ENCODE measurements at regions not wholly inside any gene's neighbourhood (a gene's known extent, or its start where the extent isn't known, plus 50 kb on each side); places are given as distances from the start of the nearest gene placed in this dataset.

DNA sequence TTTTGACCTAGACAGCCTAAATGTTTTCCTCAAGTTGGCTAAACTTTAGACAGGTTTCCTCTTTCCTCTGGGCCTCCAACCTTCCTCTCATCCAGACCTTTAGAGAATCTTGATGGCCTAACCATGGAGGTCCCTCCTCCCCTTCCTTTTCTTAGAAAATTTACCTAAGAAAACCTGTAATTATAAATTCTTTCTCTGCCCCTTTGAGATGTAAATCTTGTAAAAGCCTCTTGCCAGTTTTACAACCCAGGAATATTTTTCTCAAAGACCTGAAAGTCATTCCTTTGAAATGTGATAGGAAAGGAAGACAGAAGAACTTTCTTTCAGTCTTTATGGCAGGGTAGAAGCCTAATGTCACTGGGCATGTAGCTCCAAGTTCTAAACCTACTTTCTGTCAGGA lies 1752.6 kb upstream of the C9orf72 start:
- RAD21 ChIA-PET (ENCODE audit: low non-redundant PET in 1 of 2, low total read pairs in 2 of 2, uncharacterized antibody in 2 of 2, unreplicated experiment in 2 of 2): no interaction called here
- TF ChIP-seq EZH2phosphoT487 (IDR thresholded peaks at IDR 0.05; ENCODE audit: borderline replicate concordance): no peak
- no peak for TF ChIP-seq ELF1 (IDR thresholded peaks at IDR 0.05; ENCODE audit: borderline replicate concordance, low read depth)
- TF ChIP-seq ZNF274 (IDR thresholded peaks at IDR 0.05; ENCODE audit: low read depth, low read length): no peak
- no peak for TF ChIP-seq POLR2A (IDR thresholded peaks at IDR 0.05; ENCODE audit: borderline replicate concordance, extremely low read depth, insufficient read depth, insufficient read length)
- no peak for TF ChIP-seq CTCF (IDR thresholded peaks at IDR 0.05 in 2 of 3, conservative IDR thresholded peaks at IDR 0.05 in 1 of 3; ENCODE audit: borderline replicate concordance in 1 of 3, insufficient read depth in 1 of 3, low read depth in 2 of 3, low read length in 2 of 3)
- TF ChIP-seq SIN3A (IDR thresholded peaks at IDR 0.05; ENCODE audit: low read depth): no peak
- TF ChIP-seq EZH2 (IDR thresholded peaks at IDR 0.05): no peak
- TF ChIP-seq, protein P1, sequence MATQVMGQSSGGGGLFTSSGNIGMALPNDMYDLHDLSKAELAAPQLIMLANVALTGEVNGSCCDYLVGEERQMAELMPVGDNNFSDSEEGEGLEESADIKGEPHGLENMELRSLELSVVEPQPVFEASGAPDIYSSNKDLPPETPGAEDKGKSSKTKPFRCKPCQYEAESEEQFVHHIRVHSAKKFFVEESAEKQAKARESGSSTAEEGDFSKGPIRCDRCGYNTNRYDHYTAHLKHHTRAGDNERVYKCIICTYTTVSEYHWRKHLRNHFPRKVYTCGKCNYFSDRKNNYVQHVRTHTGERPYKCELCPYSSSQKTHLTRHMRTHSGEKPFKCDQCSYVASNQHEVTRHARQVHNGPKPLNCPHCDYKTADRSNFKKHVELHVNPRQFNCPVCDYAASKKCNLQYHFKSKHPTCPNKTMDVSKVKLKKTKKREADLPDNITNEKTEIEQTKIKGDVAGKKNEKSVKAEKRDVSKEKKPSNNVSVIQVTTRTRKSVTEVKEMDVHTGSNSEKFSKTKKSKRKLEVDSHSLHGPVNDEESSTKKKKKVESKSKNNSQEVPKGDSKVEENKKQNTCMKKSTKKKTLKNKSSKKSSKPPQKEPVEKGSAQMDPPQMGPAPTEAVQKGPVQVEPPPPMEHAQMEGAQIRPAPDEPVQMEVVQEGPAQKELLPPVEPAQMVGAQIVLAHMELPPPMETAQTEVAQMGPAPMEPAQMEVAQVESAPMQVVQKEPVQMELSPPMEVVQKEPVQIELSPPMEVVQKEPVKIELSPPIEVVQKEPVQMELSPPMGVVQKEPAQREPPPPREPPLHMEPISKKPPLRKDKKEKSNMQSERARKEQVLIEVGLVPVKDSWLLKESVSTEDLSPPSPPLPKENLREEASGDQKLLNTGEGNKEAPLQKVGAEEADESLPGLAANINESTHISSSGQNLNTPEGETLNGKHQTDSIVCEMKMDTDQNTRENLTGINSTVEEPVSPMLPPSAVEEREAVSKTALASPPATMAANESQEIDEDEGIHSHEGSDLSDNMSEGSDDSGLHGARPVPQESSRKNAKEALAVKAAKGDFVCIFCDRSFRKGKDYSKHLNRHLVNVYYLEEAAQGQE (IDR thresholded peaks at IDR 0.05; ENCODE audit: low read depth): no peak
- TF ChIP-seq SP1 (IDR thresholded peaks at IDR 0.05; ENCODE audit: low read depth): no peak
- no peak for TF ChIP-seq CBX3 (IDR thresholded peaks at IDR 0.05; ENCODE audit: low read depth)
- H3K4me3 ChIP-seq (replicated peaks in 1 of 2; ENCODE audit: low read depth in 1 of 2, low read length in 2 of 2): no peak overlapping the region
- H3K4me2 ChIP-seq (ENCODE audit: low read length): no peak overlapping the region
- no peaks in the 10 kb centered on the region for H4K20me1 ChIP-seq (ENCODE audit: insufficient read depth)
- H3K9me3 ChIP-seq (ENCODE audit: control insufficient read depth in 1 of 2, insufficient read depth in 1 of 2, low read depth in 1 of 2, low read length in 2 of 2): no peaks in the 10 kb centered on the region; a peak in 2 of 4 replicates
- H3K36me3 ChIP-seq (ENCODE audit: control insufficient read depth in 1 of 2, insufficient read depth in 2 of 2, low read length in 2 of 2): no peaks in the 10 kb centered on the region
- POLR2A ChIA-PET: no interaction called here
- H3K27ac ChIP-seq (ENCODE audit: low read depth, low read length): no peak overlapping the region
- H3K79me2 ChIP-seq (ENCODE audit: insufficient read depth, low read length): no peaks in the 10 kb centered on the region
- CTCF ChIA-PET: no interaction called here
- no peaks in the 10 kb centered on the region for H3K4me1 ChIP-seq (ENCODE audit: control insufficient read depth in 1 of 2, insufficient read depth in 2 of 2, low read length in 2 of 2)
- no peak for DNase-seq (ENCODE audit: low read depth, low spot score)
- no peaks in the 10 kb centered on the region for H3K9me2 ChIP-seq (ENCODE audit: insufficient read depth)
- H3K9ac ChIP-seq (ENCODE audit: low read length): no peak overlapping the region
- H3K27me3 ChIP-seq (ENCODE audit: insufficient read depth, low read length): no peaks in the 10 kb centered on the region
- BruUV-seq (replicated peaks): no TSS peak
- intact Hi-C loops (cut with micrococcal nuclease): no loop called here
- ATAC-seq: no peak
- no peak overlapping the region for H2AFZ ChIP-seq (ENCODE audit: low read depth, low read length, poor library complexity, severe bottlenecking)
